Fibroblast of pulmonary artery (primary cell): ENCODE measurements at regions not wholly inside any gene's neighbourhood (a gene's known extent, or its start where the extent isn't known, plus 50 kb on each side); places are given as distances from the start of the nearest gene placed in this dataset.

Source experiments
- DNase-seq: peaks from one replicate; pipeline ENCODE4 v3.0.0-alpha.2; 2010; ENCODE audit warnings: low read depth
- H3K4me3 ChIP-seq: replicated peaks from 2 replicates; pipeline ENCODE4 v1.5.1; 2011; ENCODE audit warnings: low read depth, mild to moderate bottlenecking, control low read depth, low read length, moderate library complexity
- CTCF ChIP-seq: IDR thresholded peaks from 2 replicates; pipeline ENCODE4 v1.5.1; 2011; ENCODE audit warnings: mild to moderate bottlenecking, control low read depth, low read length, inconsistent platforms; ENCODE audit errors: missing control alignments

- TF ChIP-seq CTCF: no peak
- no peak overlapping the region for H3K4me3 ChIP-seq
- peak; percentile 18 for DNase-seq
Observed at GRCh38 chr4:134787315-134787714, 585.7 kb upstream of the PABPC4L start.

DNA sequence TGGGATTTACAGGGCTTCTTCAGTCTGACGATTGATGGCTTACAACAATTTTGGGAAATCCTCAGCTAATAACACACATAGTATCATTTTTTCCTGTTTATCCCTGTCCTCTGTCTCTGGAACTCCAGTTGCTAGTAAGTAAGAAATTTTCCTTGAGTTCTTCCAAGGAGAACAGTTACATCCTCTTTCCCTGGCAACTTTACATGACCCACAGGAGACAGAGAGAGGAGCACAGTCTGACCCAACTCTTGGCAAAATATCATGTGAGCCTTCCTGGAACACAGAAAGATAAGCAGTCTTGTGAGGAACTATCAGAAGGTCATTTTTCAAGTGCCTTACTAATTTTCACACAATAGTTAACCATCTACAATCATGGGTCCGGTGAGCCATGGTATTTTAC, 578.7 kb upstream of the PABPC4L start:
- TF ChIP-seq CTCF: no peak
- H3K4me3 ChIP-seq: no peak overlapping the region

DNA sequence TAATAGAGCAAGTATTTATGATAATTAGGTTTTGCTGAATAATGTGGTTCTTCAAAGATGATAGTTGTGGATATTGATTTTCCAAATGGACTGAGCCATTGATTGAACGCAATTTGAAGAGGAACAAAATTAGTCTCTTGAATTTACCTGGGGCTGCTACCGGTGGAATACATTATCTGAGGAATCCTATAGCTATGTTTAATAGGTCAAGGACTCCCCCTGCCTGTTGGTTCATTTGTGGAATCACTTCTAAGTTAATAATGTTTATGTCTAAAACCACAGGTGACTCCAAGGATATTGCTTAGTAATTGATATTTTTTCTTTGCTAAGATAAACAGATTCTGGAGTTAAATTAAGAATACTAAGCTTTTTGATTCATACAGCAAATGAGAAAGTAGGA, 576.0 kb upstream of the PABPC4L start:
- DNase-seq: no peak
- TF ChIP-seq CTCF: no peak
- H3K4me3 ChIP-seq: no peak overlapping the region

More for the DNA sequence above, 578.7 kb upstream of the PABPC4L start:
- no peak for DNase-seq

GRCh38 chr4:134773497-134774000, 572.0 kb upstream of the PABPC4L start:
- no peak overlapping the region for H3K4me3 ChIP-seq
- TF ChIP-seq CTCF: no peak
- no peak for DNase-seq

GRCh38 chr4:134762053-134762452, 560.5 kb upstream of the PABPC4L start:
- no peak for DNase-seq
- TF ChIP-seq CTCF: no peak
- no peak overlapping the region for H3K4me3 ChIP-seq

GRCh38 chr4:134756421-134756820, 554.8 kb upstream of the PABPC4L start:
- TF ChIP-seq CTCF: no peak
- no peak overlapping the region for H3K4me3 ChIP-seq
- no peak for DNase-seq

GRCh38 chr4:134754301-134755019, 552.9 kb upstream of the PABPC4L start:
- H3K4me3 ChIP-seq: no peak overlapping the region
- no peak for DNase-seq
- TF ChIP-seq CTCF: no peak
